NCI-H2107 (cell line): ENCODE measurements at regions not wholly inside any gene's neighbourhood (a gene's known extent, or its start where the extent isn't known, plus 50 kb on each side); places are given as distances from the start of the nearest gene placed in this dataset.

Source experiments
- DNase-seq: peaks from one replicate; lab custom pipeline; 2025; lab: John Stamatoyannopoulos, UW

DNA sequence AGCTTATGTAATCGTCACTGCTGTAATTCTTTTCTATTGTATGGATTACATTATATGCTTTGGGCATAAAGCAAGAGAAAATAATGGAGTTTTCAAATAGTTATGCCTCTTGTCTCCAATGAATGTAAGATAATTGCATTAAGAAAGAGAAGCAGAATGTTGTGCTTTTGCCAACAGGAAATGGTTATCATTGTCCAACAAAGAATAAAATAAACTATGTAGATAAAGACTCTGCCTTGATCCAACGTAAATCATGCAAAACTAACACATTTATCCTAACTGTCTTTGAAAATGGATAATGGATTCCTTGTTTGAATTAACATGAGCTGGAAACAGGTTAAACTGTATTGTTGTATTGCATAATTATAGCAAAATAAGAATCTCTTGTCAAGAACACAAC, 1709.0 kb downstream of the PCDH7 start:
- DNase-seq: no peak

DNA sequence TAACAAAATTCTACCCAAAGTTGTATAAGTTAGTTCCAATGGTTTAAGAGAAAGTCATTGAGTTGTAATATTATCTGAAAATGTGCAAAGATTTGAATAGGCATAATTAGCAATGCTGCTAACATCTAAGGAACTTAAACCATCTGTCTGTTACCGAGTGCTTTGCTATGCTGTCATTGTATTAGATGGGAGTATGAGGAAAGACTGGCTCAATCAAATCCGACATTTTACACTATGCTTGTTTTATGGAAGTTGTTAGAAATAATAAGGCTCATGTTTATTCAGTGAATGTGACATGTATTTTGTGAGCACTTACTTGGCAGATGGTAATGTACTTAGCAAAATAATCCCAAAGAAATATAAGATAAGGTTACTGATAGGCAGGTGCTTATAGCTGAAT, 1715.1 kb downstream of the PCDH7 start:
- DNase-seq: no peak

DNA sequence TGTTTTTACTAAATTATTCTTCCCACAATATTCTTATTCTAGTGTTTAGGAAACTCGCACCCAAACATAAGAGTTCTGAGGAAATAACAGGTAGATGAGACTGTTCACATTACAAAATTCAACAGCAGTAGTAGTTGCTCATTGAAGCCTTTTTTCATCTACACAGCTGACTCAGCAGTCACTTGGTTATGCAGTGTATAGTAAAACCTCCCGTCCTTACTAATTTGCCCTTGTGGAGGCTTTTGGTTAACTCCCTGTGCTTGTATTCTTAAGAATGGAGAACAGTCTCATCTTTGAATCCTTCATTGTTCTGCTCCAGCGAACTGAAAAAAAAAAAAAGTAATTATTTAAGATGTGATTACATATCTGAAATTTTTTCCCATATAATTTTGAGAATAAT, 1716.6 kb downstream of the PCDH7 start:
- DNase-seq: no peak

DNA sequence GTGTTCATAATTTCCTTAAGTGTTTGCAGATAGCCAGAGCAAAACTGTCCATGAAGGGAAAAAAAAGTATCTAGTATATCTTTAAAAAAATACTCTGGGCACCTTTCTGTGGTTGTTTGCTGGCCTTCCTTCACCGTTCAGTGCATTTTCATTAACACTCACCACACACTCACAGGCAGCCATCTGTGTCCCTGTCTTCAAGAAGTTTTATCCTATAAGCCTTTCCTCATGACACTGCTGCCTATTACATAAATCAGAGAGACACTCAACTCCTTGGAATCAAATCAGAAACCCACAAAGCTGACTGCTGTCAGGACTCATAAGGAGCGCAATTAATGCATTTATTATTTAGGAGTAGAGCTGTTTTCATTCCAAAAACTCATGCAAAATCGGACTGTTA, 1720.2 kb downstream of the PCDH7 start:
- no peak for DNase-seq

DNA sequence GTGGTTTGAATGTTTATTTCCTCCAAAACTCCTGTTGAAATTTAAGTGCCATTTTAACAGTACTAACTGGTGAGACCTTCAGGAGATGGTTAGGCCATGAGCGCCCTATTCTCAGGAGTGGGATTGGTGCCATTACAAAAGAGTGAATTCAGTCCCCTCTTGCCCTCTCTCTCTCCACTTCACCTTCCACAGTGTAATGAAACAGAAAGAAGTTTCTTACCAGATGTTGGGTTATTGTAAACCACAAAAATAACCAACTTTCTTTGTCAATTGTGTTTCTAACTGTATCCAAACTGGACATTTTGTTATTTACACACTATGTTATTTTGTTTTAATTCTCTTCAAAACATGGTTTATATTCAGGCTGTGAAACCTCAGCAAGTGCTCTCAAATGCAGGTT, 1734.3 kb downstream of the PCDH7 start:
- no peak for DNase-seq

DNA sequence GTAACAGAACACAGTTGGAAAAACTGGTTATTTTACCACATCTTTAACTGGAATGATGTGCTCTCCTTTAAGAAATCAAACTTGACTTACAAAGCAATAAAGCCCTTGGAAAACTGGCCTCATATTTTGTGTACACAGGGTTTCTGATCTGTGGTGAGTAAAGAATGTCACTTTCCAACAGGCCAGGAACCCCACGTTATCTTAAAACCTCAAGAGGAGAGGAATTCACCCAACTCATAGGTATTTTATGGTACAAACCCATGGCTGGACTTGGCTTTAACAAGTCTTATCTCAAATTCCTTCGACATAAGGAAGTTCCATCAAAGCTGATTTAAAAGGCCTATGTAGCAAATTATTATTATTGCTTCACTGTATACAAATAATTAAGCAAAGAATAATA, 1735.1 kb downstream of the PCDH7 start:
- DNase-seq: no peak

DNA sequence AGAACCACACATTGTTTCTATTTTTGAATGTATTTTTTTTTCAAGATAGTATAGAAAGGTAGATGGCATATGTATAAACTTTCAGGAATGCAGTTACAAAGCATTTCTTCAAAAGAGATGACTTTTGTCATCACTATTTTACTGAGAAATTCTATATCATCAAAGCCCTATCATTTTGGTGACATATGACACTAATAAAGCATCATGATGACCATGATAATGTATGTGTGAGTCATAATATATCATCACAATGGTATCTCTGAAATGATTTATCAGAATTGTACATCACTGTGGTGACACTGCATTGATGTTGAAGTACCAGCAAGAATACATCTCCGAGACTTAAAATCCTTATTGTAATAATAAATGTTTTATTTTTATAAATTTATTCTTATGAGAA, 1740.8 kb downstream of the PCDH7 start:
- DNase-seq: no peak

DNA sequence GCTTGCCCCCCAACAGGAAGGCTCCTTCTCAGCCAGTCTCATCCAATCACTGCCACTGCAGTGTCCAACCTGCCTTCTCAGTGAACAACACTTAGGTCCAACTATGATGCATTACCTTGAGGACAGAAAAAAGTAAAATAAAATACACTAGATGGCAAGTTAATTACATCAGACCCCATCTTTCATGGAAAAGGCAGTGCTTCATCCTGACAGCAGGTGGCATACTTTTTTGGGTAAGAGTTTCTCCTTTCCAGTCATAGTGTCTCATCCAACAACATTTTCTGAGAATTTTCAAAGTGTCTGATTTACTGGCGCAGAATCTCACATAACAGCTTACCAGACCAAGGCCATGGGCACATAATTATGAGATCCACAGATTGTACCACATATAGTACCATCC, 1742.8 kb downstream of the PCDH7 start:
- DNase-seq: no peak

DNA sequence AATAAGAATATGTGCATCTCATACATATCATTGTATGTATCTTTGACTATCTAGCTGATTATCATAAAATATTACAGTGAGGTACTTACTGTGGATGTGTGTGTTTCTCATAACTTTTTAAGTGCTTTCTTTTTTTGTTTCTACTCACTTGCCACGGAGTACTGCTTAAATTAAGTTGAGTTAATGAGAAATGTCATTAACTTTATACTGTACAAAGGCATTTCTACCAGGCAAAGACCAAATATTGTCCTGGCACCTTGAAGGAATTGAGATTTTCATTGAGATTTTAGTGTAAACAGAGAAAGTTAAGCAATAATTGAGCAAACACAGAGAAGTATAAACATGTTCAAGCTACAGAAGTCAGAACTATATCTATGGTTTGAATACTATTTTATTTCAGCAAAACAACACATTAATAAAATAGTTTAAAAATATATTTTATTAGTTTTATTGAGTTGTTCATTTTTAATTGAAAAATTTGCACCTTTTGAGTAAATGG, 1750.0 kb downstream of the PCDH7 start:
- DNase-seq: no peak

DNA sequence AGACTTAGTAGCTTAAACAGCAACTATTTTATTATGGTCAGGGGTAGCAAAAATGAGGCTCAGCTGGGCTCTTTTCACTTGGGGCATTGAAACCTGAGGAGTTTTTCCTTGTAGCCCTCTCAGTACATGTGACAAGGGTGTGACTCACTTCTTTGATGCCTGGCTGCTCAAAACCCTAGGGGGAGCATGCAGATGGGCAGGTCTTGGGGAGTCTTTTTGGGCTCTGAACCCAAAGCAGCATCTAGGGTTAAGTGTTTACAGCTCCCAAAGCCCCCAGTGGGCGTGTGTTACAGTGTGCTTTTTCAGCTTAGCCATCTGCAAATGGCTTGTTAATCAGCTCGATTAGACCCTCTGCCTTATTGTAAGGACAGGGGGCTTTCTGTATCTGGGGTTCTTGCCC, 1752.7 kb downstream of the PCDH7 start:
- no peak for DNase-seq

DNA sequence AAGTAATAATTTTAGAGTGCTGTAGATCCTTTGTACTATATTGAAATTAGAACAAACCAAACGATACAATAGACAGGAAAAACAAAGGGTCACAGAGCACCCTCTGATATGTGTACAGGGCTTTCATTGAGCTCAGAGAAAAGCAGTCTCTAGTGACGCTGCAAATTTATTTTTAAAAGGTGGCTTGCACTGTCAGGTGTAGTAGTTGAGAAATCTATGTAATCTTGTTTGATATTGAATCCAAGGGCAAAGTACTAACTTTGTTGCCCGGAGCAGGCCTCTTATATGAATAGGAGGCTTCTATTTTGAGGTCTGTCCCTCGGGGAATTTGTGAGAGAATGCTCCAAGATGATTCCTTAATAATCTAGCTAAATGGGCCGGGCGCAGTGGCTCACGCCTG, 1755.5 kb downstream of the PCDH7 start:
- DNase-seq: no peak

DNA sequence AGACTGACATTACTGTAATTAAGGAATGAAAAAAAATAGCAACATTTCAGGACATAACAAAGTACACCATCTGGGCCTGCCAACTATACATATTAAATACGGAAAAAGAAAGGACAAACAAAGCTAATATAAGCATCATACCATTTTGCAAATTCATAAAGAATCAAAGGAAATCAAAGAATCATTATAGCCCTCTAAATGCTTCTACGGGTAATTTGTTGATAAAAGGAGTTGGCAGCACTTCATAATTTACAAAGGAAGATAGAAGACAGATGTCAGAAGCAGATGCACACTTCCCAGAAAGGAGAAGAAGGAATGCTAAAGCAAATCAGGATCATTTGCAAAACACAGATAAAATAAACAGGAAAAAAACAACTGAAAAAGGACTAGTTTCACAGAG, 1757.3 kb downstream of the PCDH7 start:
- no peak for DNase-seq

DNA sequence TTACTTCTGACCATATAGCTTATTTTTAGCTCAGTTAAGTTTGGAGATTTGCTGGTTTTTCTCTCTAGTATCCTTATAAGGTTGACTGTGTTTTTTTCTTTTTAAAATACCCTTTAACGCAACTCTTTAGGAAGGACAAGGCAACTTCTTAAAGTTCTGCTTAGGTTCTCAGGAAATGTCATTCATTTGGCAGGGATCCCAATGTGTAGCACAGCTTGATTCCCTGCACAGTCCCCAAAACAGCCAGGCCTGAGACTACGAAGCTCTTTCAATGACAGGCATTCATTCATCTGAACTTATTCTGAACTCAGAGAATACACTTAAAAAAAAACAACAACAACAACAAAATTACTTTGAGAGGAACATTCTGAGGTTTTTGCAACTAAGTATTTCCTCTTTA, 1765.8 kb downstream of the PCDH7 start:
- DNase-seq: no peak

DNA sequence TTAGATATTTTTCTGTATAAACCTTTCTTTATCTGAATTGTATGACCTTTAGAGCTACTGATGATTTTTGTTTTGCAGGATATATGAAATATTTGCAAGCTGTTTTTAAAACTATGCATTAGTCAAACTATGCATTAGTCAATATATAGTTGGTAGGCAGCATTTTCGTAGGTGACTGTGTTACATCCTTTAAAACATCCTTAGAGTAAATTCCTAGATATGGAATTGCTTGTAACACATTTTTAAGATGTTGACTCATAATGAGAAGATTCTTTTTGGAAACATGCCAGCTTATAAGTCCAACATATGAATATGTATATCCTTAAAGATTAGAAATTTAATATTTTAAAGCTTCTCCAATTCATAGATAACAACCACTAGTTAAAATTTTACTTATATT, 1768.5 kb downstream of the PCDH7 start:
- no peak for DNase-seq

DNA sequence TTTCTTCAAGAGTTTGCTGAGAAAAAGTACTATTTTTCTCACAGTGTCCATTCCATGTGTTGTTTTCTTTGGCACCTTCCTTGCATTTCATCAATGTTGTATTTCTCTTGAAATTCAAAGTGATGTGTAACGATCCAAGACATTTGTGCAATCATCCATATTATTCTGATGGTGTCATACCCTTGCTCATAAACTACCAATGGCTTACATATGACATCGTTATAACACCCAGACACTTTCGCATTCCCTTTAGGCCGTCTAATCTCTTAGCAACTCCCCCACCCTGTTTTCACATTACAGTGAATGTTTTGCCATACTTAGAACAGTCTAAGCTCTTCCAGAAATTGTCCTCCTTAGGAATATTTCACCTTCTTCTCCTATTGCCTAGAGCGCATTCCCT, 1779.0 kb downstream of the PCDH7 start:
- no peak for DNase-seq

DNA sequence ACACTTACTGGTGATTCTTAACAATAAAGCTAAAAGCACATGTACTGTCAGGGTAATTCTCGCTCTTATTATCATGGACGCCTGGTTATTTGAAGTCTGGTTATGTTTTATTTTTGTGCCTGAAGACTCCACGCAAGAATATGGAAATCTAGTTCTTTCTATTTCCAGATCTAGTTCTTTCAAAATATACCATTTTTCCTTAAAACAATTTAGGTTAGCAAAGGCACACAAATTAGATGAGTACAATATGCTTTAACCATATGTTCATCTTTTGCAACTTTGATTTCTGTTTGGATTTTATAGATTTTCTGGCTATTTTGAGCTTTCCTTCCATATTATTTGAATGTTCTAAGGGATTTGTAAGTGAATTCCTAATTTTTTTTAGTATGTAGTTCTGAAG, 1783.1 kb downstream of the PCDH7 start:
- DNase-seq: no peak

DNA sequence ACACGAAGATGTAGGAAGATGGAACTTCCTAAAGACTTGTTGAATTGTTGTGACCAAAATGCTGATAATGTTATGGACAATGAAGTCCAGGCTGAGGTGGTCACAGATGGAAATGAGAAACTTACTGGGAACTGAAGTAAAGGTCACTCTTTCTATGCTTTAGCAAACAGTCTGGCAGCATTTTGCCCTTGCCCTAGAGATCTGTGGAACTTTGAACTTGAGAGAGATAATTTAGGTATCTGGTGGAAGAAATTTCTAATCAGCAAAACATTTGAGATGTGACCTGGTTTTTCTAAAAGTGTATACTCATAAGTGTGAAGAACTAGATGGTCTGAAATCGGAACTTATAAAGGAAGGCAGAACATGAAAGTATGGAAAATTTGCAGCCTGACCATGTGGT, 1785.9 kb downstream of the PCDH7 start:
- no peak for DNase-seq

DNA sequence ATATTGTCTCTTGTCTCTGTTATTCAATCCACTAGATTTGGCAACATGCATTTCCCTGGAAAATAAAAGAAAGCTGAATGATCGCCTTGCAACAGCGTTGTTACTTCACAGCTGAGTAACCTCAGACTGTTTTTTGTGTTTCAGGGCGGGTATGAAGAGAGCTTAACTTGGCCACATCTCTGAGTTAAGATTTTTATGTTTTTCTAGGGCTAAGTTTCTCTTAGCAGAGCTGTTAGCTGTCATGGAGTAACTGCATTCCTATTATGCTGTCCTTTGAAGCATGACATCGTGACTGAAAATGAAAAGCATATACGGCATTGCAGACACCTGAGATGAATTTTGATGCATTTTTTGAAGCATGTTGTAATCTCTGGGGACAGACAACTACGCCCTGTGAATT, 1798.9 kb downstream of the PCDH7 start:
- no peak for DNase-seq

DNA sequence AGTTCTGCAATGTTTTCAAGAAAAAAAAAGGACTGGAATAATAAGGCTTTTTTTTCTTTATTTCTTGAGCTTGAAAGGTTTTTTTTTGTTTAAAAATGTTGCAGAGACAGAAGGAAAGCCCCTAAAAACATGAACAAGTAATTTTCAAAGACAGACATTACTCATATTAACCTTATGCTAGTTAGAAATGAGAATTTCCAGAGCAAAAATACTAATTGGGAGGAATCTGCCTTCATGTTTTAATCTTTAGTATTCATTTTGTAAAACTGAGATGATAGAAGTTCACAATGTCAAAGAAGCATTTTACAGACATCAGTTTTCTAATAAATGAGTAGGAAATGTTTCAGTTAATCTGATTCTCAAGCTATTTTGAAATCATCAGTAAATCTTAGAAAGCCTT, 1805.3 kb downstream of the PCDH7 start:
- no peak for DNase-seq

DNA sequence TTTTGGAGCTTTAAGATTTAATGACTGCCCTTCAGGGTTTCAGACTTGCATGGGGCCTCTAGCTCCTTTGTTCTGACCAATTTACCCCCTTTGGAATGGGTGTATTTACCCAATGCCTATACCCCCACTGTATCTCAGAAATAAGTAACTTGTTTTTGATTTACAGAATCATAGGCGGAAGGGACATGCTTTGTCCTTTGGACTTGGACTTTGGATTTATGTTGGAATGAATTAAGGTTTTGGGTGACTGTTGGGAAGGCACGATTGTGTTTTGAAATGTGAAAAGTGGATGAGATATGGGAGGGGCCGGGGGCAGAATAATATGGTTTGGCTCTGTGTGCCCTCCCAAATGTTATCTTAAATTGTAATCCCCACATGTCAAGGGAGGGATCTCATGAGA, 1824.7 kb downstream of the PCDH7 start:
- no peak for DNase-seq

DNA sequence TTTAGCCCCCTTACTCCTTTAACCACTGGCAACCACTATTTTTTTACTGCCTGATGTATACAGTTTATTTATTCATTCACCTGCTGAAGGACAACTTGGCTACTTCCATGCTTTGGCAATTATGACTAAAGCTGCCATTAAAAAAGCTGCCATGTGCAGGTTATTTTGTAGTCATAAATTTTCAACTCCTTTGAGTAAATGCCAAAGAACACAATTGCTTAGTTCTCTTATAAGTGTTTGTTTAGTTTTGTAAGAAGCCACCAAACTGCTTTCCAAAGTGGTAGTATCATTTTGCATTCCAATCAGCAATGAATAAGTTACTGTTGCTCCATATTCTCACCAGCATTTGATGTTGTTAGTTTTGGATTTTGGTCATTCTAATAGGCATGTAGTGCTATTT, 1831.8 kb downstream of the PCDH7 start:
- DNase-seq: no peak

DNA sequence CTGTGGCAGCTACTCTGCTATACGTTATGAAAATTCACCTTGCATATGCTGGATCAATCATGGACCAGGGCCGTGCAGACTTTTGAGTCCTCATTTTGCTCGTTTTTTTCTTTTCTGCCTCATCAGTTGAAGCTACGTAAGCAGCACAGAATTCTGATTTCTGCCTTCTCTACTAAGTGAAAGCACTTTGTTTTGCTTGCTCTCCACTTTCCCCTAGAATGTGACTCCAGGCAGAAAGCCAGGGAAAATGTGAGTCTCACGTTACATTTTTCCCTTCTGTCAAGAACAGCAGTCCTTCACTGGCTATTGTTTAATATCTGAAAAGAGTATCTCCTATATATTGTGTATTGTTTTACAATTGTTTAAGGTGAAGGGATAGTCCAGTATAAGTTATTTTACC, 1840.1 kb downstream of the PCDH7 start:
- DNase-seq: peak; percentile 4

DNA sequence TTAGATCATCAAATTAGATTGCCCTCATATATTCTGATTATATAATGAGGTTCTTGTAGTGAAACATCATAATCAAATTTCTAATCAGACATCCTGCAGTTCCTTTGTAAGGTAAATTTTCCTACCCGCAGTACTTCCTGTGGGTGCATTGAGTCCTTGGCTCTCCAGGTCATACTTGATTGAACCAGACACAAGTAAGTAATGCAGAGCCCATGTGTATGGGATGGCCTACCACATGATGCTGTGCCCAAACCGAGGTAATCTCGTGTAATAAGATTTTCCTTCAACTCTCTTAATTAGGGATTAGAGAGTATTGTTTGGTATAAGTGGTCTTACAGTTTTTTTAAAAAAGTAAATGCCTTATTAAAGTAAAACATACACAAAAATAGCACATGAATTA, 1841.8 kb downstream of the PCDH7 start:
- DNase-seq: no peak

DNA sequence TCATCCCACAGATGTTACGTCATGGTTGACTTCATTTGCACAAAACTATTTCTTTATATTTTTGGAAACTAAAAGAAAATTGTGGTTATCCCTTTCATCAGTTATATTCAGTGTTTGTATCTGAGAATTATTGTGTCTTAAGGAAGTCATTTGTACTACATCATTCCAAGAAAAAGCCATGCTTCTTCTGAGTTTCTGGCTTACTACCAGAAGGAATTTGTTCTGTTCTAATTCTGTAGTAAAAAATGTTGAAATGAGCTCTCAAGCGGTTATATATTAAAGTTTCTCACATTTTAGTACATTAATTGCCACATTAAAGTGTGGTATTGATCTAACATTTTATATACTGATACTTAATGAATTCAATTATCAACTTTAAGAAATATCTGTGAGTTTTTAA, 1844.5 kb downstream of the PCDH7 start:
- no peak for DNase-seq

DNA sequence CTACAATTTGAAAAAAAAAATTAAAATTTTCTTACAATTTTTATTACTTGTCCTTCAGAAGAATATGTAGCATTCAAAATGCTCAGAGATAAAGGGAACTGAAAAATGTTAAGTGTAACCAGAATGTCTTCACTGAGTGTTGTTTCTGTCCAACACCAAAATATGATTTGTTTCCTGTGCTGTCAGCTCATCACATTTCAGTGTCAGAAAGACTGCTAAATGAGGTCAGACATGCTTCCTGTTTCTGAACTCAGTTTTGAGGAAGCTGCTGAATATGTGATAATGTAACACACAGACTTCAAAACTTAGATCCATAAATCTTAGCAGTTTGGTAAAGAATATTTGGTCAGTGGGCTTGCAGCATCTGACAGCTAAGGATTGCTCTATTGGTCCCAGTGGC, 1849.7 kb downstream of the PCDH7 start:
- no peak for DNase-seq
